ENCODE measurements at regions not wholly inside any gene's neighbourhood (a gene's known extent, or its start where the extent isn't known, plus 50 kb on each side); places are given as distances from the start of the nearest gene placed in this dataset.
"Not testable (repeated sequence)": the region's sequence is repeated elsewhere in the genome, so short reads cannot be mapped to it uniquely, and the experiment has no call there.

DNA sequence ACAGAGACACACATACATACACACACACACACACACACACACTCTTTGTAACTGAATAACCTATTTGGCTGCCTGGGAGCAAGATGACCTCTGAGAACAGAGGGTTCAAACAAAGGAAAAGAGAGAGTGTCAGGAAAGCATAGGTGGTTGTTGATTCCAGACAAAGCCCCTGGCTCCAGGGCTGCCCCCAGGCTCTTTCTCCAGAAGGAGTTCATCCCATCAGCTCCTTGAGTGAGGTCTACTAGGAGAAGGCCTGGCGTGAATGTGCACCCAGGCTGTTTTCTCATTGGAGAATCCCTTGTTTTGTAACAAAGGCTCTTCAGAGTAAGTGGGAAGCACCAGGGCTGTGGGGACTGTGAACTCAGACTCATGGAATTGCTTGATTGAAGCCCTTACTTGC lies 151.9 kb downstream of the EMP1 start:
- no peak for DNase-seq (ENCODE audit: low spot score)

DNA sequence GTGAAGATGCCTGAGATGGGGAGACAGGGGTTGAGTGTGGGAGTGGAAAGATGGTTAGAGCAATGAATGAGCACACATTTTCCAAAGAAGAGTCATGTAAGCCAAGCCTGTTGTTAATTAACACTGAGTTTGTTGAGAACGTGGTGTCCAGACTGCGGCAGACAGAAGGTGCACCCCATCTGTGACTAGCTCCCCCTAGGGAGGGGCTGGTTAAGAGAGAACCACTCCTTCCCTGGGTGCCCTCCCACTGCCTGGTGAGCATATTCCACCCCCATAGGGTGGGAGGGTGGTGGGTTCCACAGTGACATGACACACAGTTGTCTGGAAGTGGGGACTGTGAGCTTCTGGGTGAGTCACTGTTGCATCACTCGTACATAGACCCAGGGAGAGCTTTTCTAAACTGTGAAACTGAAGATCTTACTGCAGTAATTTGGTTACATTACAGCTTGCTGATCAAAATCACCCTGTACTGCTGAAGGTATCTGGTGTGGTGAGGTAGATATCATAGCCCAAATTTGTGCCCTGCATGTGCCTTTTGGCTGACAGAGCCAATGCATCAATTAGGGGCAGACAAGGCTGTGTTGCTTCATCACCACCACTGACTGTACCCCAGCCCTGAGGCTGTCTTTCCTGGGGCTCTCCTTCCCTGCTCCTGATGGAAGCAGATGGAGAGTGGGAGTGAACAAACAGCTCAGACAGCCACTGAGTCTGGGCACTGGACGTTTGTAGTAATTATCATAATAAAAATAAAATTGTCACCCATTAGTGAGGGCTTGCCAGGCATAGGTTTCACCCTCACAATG lies 150.9 kb downstream of the EMP1 start:
- no peak for DNase-seq (ENCODE audit: low spot score)

DNA sequence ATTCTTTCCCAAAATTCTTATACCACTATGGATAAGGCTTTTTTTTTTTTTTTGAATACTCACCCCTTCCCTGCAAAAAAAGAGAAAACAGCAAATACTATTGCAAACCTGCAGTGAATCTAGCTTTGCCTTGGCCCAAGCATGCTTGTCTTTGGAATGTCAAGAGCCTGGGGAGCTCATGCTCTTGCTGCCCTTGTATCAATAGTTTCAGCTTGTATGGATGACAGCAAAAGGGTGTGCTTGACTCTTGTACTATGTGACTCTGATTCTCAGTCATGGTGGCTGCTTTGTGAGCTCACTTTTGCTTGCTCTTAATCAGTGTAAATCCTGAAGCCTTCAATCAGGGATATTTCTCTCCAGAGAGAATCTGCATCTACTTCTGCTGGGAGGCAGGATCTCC lies 149.2 kb downstream of the EMP1 start:
- no peak for DNase-seq (ENCODE audit: low spot score)

DNA sequence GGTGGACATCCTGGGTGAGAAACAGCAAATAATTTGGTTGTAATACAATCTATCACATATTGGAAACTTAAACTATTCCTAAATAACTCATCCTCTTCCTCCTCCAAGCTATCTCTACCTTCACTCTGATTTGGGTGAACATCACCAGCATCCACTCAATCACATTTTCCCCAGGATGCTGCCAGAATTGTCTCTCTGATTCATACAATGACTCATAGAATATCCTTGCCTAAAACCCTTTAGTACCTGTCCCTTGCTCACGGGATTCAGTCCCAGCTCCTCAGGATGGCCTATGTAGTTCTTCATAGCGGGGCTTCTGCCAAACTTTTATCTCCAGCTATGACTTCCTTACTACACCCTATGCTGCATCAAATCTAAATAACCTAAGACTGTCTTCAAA lies 146.8 kb downstream of the EMP1 start:
- DNase-seq (ENCODE audit: low spot score) = no peak

DNA sequence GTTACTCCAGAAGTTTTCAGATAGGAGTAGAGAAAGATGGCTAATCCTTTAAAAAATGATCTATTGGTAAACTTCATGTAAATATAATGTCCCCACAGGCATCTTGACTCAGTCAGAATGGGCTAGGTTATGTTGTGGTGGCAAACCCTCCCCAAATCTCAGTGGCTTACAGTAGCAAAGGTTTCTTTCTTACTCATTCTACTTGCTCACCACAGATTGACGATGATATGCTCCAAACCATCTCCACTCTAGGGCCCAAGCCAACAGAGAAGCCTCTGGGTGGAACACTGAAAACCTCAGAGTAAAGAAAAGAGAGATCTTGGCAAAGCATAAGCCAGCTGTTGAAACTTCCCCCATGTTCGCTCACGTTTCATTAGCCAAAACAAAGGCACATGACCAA lies 146.4 kb downstream of the EMP1 start:
- DNase-seq (ENCODE audit: low spot score) = no peak

DNA sequence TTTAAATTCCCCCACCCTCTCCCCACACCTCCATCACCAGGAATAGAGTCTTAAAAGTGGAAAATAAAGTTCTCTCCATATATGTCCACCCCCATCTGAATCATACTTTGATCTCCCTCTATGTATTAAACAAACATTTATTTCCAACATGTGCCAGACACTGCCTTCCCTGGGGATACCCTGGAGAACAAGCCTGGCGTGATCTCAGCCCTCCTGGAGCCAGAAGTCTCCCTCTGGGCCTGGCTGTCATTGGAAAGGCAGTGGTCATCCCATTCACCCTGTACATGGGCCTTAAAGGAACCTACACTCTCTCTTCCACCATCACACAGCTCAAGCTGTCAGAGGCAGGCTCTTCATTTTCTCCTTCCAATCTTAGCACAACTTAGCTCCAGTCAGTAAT lies 143.6 kb downstream of the EMP1 start:
- no peak for DNase-seq (ENCODE audit: low spot score)

DNA sequence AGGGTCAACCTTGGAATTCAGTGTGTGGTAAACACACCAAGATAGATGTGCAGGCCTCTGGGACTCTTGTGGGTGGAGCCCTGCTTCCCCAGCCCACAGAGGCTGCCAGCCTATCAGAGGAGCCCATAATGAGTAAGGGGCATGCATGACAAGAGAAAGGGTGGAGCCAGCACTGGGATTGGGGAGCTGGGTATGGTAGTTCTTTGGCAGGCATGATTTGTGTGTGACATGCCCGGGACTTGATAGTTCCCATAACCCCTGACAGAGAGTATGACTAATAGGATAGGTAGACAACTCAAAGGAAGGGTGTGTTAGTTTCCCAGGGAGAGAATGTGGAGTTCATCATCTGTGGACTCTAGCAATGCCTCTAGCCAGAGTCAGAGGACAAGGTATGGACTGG lies 143.0 kb downstream of the EMP1 start:
- peak; percentile 38 for DNase-seq (ENCODE audit: low spot score)

DNA sequence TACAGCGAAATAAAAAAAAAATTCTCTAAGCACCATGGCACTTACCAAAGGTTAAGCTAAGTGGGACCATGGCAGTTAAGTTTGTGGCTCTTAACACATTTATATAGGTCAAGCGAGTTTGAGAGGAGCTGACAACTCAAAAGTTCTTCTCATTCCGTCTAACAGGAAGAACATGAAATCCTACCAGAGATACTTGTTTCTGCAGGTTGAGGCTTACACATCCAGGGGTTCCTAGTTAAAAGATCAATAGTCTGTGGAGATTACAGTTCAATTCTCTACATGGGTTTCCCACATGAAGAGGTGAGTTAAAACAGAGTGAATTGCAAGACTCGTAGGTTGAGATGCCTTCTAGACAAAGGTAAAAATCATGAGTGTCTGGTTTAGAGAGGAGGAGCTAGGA lies 142.6 kb downstream of the EMP1 start:
- DNase-seq (ENCODE audit: low spot score) = no peak

DNA sequence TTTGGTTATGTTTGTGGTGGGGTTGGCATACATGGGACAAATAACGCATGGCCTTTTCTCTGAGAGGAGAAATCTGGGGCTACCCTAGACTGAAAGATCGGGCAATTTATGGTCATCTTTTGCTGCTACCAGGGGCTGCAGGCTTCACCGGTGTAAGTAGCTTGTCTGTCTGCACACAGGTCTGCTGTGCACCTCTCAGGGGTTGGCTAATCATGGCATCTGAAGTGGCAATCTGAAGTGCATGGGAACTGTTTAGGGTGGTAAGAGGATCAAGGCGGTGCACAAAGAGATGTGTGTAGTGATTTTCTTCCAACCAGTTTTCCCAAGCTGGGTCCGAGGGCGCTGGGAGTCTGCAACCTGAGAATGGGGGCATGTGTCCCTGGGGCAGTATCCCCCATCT lies 141.3 kb downstream of the EMP1 start:
- no peak for DNase-seq (ENCODE audit: low spot score)

DNA sequence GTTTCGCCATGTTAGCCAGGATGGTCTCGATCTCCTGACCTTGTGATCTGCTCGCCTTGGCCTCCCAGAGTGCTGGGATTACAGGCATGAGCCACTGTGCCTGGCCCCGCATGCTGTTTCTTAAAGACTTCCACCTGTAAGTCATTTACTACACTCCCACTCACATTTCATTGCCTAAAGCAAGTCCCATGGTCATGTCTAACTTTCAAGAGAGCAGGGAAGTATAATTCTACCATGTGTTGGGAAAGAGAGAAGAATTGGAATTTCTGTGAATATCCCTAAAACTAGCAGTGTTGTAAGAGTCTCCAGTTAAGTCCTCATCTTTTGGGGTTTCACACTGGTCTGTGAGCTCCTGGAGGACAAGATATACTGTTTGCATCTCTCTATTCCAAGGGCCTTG lies 139.7 kb downstream of the EMP1 start:
- no peak for DNase-seq (ENCODE audit: low spot score)

DNA sequence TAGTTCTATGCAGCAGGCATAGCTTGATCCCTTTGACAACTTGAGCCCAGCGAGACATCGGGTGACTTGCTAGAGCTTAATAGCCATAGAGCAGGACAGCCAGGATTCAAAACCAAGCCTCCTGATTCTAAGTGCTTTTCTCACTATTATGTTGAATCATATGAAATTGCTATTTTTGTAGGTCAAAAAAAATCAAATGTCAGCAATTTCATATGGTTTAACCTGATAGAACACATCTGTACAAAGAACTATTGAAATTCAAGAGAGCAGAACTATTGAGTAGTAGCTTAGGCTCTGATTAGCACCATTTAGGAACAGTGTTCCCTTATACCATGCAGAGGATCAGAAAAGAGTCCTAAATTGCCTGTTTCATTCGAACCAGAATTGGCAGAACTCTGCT lies 132.0 kb downstream of the EMP1 start:
- DNase-seq (ENCODE audit: low spot score) = no peak

DNA sequence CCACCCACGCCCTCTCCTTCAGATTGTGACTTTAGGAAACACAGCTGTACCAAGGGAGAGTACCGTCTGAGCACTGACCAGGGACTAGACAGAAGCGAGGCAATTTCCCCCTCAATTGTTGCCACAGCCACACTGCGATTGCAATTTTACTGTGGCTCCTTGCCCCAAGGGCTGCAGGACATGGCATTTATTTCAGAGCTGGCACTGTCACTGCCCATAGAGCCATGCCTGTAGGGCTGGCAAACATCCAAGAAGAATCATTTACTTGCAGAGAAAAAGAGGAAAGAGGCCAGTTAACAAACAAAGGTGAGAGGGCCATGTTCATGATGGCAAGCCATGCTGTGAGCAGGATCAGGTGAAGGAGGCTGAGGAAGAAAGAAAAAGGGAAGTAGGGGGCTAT lies 129.6 kb downstream of the EMP1 start:
- DNase-seq (ENCODE audit: low spot score) = no peak

DNA sequence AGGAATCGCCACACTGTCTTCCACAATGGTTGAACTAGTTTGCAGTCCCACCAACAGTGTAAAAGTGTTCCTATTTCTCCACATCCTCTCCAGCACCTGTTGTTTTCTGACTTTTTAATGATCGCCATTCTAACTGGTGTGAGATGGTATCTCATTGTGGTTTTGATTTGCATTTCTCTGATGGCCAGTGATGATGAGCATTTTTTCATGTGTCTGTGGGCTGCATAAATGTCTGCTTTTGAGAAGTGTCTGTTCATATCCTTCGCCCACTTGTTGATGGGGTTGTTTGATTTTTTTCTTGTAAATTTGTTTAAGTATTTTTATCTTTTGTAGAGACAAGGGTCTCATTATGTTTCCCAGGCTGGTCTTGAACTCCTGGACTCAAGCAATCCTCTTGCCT lies 128.5 kb downstream of the EMP1 start:
- DNase-seq (ENCODE audit: low spot score) = not testable (repeated sequence)

DNA sequence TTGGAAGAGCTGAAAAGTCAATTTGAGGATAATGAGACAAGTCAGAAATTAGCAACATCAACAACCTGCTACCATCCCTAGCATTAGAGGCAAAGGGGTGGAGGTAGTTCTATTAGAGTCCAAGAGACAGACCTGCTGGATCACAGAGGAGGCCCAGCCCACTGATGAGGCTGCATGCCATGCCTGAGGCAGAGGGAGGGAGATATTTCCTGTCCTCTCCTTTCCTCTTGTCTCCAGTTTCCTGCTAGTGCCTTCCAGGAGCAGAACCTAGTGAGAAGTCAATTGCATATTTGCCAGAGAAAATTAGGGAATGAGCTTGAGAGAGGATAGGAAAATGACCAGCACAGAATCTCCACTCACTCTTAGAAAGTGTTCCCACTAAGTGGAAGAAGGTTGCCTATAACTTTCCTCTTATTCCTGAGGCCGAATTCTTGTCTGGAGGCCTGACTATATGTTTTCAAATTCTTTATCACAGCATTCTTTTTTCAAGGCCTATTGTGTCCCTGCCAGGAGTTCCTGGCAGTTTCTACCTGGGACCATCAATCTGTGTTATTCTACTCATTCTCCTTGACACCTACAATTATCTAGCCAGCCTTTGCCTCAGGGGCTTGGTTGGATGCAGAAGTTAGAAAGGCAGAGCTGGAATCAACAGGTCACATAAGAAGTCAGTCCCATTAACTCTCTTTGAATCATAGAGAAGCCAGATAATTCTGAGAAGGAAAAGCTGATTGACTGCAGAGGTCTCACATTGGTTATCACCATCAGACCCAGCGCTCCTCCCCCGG lies 121.9 kb downstream of the EMP1 start:
- DNase-seq (ENCODE audit: low spot score) = no peak

DNA sequence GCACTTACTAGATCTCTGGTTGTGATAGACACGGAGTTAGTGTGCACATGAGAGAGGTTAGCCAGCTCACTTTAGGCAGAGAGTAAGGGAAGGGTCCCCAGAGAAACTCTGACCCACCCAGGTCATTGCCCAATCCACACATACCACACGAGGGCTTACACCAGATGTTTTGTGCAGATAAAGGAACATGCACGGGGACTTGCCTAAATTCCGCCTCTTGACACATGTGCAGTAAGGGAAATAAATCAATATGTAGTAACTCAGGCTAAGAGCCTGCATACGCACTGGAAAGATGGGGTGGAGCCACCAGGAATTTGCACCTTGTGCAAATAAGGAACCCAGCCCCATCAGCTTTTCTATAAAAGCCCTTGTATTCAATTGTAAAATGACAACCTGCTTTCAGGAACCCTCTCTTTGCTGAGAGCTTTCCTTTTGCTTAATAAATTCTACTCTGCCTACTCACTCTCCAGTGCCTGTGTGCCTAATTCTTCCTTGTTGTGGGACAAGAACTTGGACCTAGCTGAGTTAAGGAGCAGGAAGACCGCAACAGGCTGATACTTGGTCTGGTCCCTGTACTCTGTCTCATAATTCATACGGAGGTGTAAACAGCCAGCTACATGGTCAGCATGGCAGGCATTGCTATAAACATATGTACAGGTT lies 120.2 kb downstream of the EMP1 start:
- DNase-seq (ENCODE audit: low spot score) = no peak

DNA sequence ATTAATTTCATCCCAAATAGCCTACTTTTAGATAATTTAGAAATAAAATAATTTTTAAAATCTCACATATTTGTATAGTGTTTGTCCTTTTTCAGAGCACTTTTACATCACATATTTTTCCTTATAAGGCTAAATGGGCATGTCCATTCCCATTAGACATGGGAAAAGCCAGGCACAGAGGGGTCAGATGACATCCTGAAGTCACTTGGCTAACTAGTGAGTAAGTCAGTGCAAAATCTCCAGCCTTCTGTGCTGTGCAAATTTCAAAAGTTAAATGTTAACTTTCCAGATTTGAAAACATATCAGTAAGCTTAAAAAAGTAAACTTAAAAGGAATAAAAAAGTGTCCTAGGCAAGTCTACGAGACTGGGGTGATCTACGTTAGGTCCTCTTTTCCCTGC lies 117.4 kb downstream of the EMP1 start:
- DNase-seq (ENCODE audit: low spot score) = no peak

DNA sequence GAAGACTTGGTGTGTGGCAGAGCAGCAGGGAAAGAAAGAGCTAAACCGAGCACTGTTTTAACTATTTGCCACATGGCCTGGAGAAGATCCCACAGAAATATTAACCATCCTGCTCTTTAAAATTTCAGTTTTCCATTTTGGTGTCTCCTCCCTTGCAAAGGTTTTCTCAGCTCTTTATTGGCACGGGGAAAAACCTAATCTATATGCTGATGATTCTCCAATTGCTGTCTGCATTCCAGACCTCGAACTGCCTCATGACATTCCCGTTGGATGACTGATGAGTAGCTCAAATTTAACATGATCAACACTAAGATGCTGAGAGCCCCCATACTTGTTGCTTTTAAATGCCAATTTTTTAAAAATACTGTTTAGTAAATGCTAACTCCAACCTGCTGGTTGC lies 115.0 kb downstream of the EMP1 start:
- no peak for DNase-seq (ENCODE audit: low spot score)

DNA sequence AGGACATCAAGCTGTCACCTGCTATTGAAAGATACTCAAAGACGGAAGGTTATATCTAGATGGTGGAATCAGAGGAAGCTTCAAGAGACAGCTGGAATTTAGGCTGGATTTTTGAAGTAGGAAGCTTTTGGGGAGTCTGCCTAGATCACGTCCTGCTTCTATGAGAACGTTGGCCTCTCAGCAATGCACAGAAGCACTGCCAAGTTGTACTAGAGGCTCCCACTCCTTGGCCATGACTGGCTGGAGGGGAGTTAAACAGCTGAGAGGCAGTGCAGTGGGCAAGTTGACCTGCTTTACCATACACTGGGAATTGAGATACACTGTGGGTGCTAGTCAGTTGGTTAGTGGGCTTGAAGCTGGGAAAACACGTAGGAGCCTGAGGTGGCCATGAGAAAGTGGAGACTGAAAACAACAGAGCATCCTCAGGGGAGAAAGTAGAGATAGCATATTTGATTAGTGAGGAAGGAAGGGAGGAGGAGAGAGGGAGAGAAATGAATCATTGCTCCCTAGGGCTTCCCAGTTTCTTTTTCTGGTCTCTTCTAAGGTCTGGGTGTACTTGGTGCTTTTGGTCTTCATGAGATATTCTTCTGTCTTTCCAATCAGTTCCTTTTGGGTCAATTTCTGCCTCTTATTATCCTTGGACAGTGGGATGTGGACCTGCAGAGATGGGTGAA lies 110.8 kb downstream of the EMP1 start:
- no peak for DNase-seq (ENCODE audit: low spot score)

DNA sequence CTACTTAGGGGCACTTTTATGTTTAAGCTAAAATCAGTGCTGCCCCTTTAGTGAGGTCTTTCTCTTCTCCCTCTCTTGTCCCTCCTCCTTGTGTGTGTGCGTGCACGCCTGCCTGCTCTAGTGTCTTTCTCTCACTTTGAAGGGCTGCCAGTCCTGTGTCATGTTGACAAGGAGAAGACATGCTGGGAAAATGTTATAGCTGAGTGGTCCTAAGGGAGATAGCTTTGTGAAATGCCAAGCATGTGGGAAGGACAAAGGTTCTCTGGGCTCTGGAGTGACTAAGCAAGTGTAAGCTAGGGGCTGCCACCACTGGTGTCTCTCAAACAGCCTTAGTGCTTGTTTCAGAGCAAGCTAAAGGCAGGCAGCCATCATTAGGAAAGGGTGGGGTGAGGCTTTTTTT lies 108.4 kb downstream of the EMP1 start:
- no peak for DNase-seq (ENCODE audit: low spot score)

DNA sequence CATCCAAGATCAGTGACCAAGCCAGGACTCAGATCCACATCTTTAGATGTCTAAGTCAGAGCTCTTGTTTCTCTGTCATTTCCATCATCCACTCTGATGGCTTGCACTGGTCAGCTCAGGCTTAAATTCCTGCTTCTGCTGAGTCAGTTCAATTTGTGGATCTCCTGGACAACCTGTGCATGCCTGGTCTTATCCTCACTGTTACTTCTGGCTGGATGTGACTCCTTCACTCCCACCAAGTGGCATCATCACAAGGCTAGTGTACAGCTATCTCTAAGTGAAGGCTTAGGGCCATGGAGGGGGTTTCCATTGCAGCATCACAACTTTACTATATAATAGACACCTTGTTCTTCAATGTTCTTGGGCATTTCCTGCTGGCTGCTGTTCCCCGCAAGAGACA lies 102.9 kb downstream of the EMP1 start:
- DNase-seq (ENCODE audit: low spot score) = no peak

DNA sequence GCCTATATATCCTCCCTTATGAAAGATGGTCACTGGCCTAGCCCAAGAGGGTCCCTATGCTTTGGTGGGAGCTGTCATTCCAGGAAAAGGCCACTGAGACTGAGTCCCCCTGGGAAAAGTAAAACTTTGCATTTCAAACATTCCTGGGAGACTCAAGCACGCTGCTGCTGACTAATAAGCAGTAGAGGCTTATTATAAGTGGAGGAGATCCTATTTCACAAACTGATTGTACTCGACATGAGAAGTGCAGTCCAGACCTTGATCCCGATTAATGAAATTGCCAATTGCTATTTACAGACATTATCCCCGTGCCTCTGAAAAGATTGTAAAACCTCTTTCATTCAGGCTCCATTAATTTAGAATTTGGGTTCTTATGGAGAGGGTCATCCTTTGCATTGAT lies 96.6 kb downstream of the EMP1 start:
- peak; percentile 29 for DNase-seq (ENCODE audit: low spot score)

DNA sequence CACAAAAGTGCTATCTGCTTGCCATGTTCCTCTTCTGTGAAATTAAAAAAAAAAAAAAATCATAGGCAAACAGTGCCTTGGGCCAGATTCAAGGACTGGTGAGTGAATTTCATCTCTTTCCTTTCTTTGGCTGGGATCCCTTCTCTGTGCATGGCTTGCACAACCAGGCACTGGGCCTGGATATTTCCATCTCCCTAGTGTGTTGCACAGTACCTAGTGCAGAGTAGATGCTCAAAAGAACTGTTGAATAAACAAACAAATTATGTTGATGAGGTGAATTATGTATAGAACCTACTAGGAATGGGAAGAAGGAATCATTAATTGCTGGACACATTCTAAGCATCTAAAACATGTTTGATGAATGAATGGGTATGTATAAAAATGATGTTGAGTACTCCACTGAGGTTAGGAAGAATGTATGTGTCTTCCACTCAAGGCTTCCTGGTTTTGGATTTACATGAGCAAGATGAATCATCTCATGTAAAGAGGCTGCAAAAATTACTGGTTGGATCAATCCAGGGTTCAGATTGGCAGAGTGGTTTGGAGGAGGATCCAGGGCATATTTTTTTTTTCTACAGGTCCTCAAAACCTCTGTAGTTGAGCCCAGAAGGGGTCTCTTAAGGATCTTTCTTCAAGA lies 93.2 kb downstream of the EMP1 start:
- DNase-seq (ENCODE audit: low spot score) = no peak
